ENCODE measurements at regions not wholly inside any gene's neighbourhood (a gene's known extent, or its start where the extent isn't known, plus 50 kb on each side); places are given as distances from the start of the nearest gene placed in this dataset.

GRCh38 chr5:29780401-29780800, 1413.1 kb upstream of the CDH6 start:
- no peak for DNase-seq

DNA sequence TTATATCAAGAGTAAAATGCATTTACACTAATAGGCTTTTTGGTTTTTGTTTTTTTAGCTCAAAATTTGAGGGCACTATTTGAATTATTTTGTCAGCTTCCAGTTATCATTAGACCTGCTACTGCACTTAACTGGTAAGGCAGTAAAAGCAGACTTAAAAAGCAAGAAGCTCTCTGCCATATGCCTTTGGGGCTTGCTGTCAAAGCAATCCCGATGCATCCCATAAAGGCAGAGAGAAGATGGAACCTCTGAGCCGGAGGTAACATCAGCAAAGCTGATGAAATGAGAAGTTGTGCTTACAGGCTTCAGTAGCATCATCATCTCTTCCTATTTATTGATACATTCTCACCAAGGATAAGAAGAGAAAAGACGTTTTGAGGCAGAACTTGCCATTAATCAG, 1414.3 kb upstream of the CDH6 start:
- DNase-seq: no peak

DNA sequence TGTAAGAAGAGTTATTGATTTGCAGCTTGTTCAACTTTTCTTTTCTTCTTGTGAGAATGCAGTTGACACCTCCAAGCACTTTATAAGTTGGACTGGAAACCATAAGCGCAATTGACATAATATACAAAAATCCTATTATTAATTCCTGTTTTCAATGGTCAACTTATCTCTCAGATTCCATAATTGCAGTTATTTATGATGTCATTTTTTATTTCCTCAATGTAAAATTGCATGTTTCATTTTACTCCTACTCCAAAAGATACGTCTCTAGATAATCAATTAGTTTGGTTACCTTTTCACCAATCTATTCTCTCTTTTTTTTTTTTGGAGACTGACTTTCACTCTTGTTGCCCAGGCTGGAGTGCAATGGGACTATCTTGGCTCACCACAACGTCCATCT, 1416.1 kb upstream of the CDH6 start:
- DNase-seq: no peak

- DNase-seq: no peak
Measured at GRCh38 chr5:29770936-29771335, 1422.5 kb upstream of the CDH6 start.

- DNase-seq: no peak
Measured at GRCh38 chr5:29769474-29769873, 1424.0 kb upstream of the CDH6 start.

- no peak for DNase-seq
Measured at GRCh38 chr5:29758986-29759421, 1434.5 kb upstream of the CDH6 start.

DNA sequence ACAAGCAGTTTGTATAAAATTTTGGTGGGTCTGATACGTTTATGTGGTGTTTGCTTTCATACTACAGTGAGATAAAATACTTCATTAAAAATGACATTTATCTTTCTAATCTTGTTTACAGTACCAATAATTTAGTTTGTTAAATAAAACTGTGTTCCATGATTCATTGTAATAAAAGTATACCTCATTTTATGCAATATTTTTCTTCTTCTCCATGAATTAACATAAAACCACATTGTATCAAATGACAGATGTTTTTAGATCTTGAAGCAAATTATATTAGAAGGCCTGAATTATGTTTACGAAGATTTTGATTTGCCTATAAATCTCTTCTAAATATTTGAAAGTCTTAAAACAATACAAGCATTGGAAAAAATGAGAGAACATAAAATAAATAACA, 1443.0 kb upstream of the CDH6 start:
- DNase-seq: no peak

DNA sequence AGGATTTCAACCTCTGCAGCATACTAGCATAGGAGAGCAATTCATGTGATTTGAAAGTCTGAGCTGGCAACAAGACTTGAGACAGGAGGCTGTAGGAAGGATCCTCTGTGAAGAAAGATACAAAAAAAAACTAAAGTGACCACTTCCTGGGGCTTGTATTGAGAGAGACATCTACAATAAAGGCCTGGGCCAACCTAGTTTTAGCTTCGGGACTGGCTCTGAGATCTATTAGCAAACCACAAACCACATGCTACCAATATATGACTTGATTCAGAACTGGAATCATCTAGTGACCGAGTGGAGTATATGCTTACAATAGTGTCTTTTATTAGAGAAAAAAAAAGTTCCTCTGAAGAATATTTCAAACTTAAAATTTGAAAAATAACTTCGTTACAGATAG, 1448.9 kb upstream of the CDH6 start:
- DNase-seq: no peak

- no peak for DNase-seq
Measured at GRCh38 chr5:29720954-29721353, 1472.5 kb upstream of the CDH6 start.

DNA sequence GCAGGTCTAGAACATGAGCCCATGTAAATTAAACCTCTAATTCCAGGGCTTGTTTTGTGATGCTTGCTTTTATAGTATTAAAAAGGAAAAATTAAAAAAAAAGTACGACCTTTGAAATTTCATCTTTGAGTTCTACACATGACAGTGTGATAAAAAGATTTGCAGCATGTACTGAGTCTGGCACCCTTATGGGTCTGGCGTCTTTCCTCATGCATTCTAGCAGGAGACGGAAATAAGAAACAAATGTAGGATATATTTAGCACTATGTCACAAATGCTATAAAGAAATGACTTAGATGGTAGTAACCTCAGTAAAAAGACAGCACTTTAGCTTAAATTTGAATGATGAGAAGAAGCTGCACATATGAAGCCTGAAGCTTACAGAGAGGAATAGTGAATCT, 1474.3 kb upstream of the CDH6 start:
- DNase-seq: no peak

- no peak for DNase-seq
Measured at GRCh38 chr5:29715167-29715566, 1478.3 kb upstream of the CDH6 start.

DNA sequence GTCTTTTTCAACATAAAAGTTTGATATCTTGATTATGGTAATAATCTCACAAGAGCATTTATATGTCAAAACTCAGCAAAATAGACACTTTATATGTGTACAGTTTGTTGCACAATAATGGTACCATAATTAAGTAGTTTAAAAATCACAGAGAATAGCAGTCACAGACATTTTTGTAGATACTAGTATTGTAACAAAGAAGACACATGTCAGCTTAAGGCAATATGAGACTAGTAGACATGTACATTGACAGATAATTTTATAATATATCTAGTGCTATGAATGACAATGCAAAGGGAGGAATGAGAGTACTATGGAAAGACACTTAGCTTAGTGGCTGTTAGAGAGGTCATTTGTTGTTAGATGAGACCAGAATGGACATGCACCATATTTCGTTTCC, 1490.6 kb upstream of the CDH6 start:
- no peak for DNase-seq

- DNase-seq: no peak
Measured at GRCh38 chr5:29701600-29701999, 1491.9 kb upstream of the CDH6 start.

- DNase-seq: no peak
Measured at GRCh38 chr5:29697785-29698414, 1495.6 kb upstream of the CDH6 start.

- DNase-seq: no peak
Measured at GRCh38 chr5:29697278-29697677, 1496.2 kb upstream of the CDH6 start.

- DNase-seq: no peak
Measured at GRCh38 chr5:29672678-29673077, 1520.8 kb upstream of the CDH6 start.

DNA sequence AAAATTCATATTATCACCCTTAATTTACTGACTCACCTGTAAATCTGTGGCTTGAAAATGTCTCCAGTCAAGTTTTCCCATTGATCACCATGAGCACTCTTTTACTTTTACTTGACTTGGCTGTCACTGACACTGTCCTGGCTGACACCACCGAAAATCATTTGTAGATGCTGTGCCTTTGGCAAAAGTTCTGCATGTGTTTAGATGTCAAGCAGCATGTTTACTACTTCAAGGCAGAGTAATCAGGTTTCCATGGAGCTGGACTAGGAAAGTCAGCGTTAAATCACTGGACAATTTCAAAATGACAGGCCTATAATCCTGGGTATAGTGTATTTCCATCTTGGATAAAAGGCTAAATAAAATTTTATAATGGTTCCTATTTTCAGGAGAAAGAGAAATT, 1530.6 kb upstream of the CDH6 start:
- DNase-seq: no peak

DNA sequence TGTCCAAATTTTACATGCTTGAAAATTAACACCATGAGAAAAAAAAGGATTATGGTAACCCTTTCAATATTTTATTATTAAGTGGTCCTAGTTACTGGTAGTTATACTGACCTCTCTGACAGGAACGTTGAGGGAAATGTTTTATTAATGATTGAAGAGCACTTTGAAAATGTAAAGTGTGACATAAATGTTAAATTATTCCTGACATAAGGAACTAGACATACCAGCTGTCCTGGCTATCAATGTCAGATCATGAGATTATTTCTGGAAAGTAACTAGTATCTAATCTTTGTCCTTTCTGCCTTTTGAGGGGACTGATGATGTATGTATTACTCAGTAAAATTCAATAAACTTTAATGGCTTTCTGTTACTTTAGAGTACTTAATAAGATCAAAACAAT, 1538.5 kb upstream of the CDH6 start:
- no peak for DNase-seq

- no peak for DNase-seq
Measured at GRCh38 chr5:29649321-29649720, 1544.2 kb upstream of the CDH6 start.

- DNase-seq: no peak
Measured at GRCh38 chr5:29642601-29643000, 1550.9 kb upstream of the CDH6 start.

GRCh38 chr5:29614206-29614605, 1579.3 kb upstream of the CDH6 start:
- no peak for DNase-seq

GRCh38 chr5:29588236-29588635, 1605.2 kb upstream of the CDH6 start:
- DNase-seq: no peak

DNA sequence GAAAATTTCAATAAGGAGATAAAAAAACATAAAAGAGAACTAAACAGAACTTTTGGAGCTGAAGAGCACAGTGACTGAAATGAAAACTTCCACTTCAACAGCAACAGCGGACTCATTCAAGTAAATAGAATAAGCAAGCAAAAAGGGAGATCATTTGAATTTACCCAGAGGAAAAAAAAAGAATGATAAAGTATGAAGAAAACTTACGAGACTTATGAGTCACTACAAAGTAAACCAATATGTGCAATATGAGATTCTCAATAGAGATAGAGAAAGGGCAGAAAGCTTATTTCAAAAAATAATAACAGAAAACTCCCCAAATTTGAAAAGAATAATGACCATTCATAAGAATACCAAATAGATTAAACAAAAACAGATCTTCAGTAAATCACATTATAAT, 1605.7 kb upstream of the CDH6 start:
- DNase-seq: no peak

- no peak for DNase-seq
Measured at GRCh38 chr5:29568028-29568427, 1625.5 kb upstream of the CDH6 start.

- no peak for DNase-seq
Measured at GRCh38 chr5:29561564-29561963, 1631.9 kb upstream of the CDH6 start.

DNA sequence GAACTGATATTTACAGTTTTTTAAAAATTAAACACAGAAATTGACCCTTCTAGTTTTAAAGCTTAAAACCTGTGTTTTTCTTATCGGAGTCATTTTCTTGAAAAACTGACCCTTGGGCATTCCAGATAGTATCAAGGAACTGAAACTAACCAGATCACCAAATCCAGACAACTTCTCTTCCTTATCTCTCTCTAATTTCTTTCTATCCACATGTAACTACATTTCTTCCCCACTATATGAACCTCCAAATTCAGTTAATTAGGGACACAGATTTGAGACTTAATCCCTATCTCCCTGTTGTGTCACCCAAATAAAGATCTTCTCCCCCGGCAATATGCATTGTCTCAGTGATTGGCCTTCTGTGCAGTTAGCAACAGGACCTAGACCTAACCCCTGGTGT, 1643.0 kb upstream of the CDH6 start:
- no peak for DNase-seq
